ENCODE measurements at regions not wholly inside any gene's neighbourhood (a gene's known extent, or its start where the extent isn't known, plus 50 kb on each side); places are given as distances from the start of the nearest gene placed in this dataset.

DNA sequence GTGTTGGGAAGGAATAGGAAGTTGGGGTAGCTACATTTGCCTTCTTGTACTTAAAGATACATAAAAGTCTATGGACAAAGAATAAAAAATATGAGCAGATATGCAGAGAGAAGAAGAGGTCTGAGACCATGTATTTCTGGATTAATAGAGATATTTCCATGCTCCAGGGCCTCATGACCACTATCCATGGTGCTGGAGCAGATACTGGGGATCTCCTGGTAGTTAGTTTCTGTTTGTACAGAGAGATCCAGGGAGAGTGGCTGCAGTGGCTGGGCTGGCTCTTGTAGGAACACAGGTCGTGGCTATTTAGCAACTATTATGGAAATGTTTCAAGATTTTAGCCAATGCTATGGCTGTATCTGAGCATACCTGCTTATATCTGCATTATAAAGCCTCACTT, 184.2 kb upstream of the TMEM161B start:
- Histone ChIP-seq H3K36me3 (no peaks in the 10 kb centered on the region), H3K4me1 (no peaks in the 10 kb centered on the region), H3K4me3 (no peak overlapping the region), H3K27me3 (no peaks in the 10 kb centered on the region), H3K27ac (no peak overlapping the region), H3K9me3 (replicated peaks) (no peaks in the 10 kb centered on the region)
- peak; percentile 23 to 54 for DNase-seq

DNA sequence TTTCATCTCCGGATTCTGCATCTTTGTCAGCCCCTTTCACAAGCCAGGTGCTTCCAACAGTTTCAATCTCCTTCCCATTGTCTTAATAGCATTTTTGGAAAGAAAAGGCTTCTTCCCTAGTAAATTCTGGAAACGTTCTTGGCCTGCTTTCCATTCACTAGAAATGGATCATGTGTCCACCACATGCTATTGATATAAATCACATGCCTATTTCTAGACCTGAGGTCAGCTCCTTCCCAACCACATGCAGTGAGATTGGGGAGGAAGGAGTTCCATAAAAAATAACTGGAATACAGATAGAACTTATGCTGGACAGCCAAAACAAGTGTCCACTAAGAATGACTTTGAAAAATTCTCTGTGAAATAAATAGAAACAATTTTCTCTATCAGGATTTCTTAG, 181.6 kb upstream of the TMEM161B start:
- Histone ChIP-seq H3K9me3 (replicated peaks) (no peaks in the 10 kb centered on the region), H3K4me3 (no peak overlapping the region), H3K36me3 (no peaks in the 10 kb centered on the region), H3K27ac (no peak overlapping the region), H3K27me3 (no peaks in the 10 kb centered on the region), H3K4me1 (no peaks in the 10 kb centered on the region)
- no peak for DNase-seq

DNA sequence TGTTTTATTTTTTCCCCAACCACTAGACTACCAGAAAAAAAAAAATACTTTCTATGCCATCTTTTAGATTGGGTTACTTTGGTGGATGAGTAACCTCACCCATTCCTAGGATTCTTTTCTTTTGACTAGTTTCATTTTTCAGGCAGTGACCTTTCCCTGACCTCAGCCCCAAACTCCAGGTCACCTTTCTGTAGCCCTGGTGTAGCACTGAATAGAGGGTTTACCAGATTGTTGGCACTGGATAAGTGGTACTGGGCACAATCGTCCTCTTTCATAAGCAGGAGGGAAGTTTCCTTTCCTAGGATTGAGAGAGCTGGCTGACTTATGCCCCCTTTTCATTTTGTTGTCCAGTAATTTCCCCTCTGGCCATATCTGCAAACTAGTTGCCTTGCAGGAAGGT, 169.4 kb upstream of the TMEM161B start:
- no peaks in the 10 kb centered on the region for H3K27me3 ChIP-seq
- no peaks in the 10 kb centered on the region for H3K9me3 ChIP-seq (replicated peaks)
- H3K36me3 ChIP-seq: no peaks in the 10 kb centered on the region
- H3K27ac ChIP-seq: no peak overlapping the region
- DNase-seq: peak; percentile 6 to 22
- no peak overlapping the region for H3K4me3 ChIP-seq
- peaks cover 9% of the 10 kb centered on the region for H3K4me1 ChIP-seq

DNA sequence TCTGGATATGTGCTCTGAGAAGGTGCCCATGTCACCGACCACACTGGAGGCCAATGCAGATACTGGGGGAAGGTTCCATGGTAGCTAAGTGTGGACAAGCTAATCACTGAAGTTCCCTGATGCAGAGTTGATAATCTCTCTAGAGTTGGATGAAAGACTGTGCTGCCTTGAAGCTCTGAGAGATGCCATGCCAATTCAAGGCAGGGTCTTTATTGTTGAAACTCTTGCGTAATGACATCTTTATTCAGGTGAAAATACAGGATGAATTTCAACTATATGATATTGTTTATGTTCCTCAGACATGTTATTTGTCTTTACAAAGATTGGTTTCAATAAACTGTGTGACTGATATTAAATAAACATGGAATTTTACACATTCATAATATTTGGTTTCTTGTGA, 167.6 kb upstream of the TMEM161B start:
- Histone ChIP-seq H3K27me3 (no peaks in the 10 kb centered on the region), H3K36me3 (no peaks in the 10 kb centered on the region), H3K4me1 (peaks cover 9% of the 10 kb centered on the region), H3K4me3 (no peak overlapping the region), H3K27ac (no peak overlapping the region), H3K9me3 (replicated peaks) (no peaks in the 10 kb centered on the region)
- no peak for DNase-seq

DNA sequence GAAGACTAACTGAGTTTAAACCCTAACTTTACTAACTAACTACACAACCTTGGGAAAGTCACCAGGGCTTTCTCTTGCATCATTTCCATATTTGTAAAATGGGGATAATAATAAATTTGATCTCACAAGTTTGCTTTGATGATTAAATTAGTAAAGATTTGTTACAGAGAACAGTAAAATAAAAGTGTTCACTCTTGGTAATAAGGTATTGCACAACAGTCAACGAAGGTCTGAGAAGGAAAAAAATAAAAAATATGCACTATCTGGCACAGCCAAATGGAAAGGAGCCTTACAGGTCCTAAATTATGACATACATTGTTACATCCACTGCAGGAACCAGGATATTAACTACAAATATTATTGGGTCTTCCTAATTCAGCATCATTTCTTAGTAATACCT, 160.0 kb upstream of the TMEM161B start:
- DNase-seq: no peak
- H3K4me1 ChIP-seq: no peaks in the 10 kb centered on the region
- no peaks in the 10 kb centered on the region for H3K9me3 ChIP-seq (replicated peaks)
- no peak overlapping the region for H3K27ac ChIP-seq
- no peak overlapping the region for H3K4me3 ChIP-seq
- H3K27me3 ChIP-seq: no peaks in the 10 kb centered on the region
- no peaks in the 10 kb centered on the region for H3K36me3 ChIP-seq

DNA sequence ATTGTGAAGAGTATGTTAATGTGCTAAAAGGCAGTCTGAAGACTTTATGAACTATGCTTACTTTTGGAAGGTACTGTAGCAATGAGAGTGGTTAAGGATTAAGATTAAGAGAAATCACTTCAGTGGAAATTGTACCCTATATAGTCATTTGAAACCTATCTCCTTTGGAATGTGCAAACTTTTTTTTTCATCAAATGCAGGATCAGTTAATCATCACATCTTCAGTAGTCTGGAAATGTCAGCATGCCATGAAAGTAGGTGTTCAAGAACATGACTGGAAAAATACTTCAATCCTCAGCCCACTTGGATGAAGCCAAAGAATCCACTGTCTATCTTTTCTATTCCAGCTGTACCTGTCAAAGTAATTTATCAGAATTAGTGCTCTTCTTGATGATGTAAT, 157.8 kb upstream of the TMEM161B start:
- Histone ChIP-seq H3K36me3 (no peaks in the 10 kb centered on the region), H3K9me3 (replicated peaks) (no peaks in the 10 kb centered on the region), H3K27me3 (no peaks in the 10 kb centered on the region), H3K27ac (no peak overlapping the region), H3K4me3 (no peak overlapping the region), H3K4me1 (no peaks in the 10 kb centered on the region)
- DNase-seq: no peak

DNA sequence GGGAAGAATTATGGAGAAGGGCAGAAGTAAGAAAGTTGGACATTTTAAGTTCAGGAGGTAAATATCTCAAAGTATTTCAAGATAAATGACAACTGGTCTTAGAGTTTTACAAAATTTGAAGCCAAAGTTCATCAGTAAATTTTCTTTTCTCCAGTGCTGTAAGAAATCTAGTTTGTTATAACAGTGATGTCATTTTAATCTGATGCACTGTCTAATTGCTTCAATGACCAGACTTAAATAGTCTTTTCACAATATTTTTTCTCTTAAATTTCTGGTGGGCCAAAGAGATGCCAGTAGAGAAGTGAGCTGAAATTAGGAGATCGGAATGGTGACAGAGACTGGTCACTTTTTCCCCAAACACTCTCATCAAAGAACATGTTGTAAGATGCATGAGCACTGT, 156.5 kb upstream of the TMEM161B start:
- Histone ChIP-seq H3K4me3 (no peak overlapping the region), H3K27ac (no peak overlapping the region), H3K36me3 (no peaks in the 10 kb centered on the region), H3K9me3 (replicated peaks) (no peaks in the 10 kb centered on the region), H3K4me1 (no peaks in the 10 kb centered on the region), H3K27me3 (no peaks in the 10 kb centered on the region)
- DNase-seq: no peak

DNA sequence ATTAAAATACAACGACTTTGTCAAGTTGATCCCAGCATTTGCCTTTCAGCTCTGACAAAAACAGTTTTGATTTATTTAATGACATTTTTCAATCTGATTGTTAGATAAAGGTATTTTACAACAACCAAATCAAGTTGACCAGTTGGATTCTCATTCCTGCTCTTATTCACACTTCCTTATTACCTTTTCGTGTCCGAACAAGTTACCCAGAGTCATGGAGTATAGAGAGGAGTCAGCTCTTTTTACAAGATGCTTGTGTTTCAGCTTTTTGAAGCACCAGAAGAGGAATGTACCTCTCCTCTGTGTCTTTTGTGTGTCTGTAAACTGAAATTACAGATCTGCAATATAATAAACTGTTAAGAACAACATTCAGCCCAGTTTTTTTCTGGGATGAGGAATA, 151.3 kb upstream of the TMEM161B start:
- no peaks in the 10 kb centered on the region for H3K27me3 ChIP-seq
- no peaks in the 10 kb centered on the region for H3K4me1 ChIP-seq
- no peak overlapping the region for H3K4me3 ChIP-seq
- no peak for DNase-seq
- H3K36me3 ChIP-seq: no peaks in the 10 kb centered on the region
- H3K9me3 ChIP-seq (replicated peaks): no peaks in the 10 kb centered on the region
- H3K27ac ChIP-seq: no peak overlapping the region

DNA sequence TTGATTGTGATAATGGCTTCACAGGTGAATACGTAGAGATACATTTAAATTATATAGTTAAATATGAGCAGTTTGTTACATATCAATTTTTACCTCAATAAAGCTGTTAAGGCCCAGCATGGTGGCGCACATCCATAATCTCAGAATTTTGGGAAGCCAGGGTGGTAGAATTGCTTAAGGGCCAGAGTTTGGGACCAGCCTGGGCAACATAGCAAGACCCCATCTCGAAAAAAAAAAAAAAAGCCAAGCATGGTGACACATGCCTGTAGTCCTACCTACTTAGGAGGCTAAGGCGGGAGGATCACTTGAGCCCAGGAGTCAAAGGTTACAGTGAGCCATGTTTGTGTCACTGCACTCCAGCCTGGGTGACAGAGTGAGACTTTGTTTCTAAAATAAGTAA, 138.7 kb upstream of the TMEM161B start:
- Histone ChIP-seq H3K4me1 (no peaks in the 10 kb centered on the region), H3K36me3 (no peaks in the 10 kb centered on the region), H3K9me3 (replicated peaks) (no peaks in the 10 kb centered on the region), H3K27ac (no peak overlapping the region), H3K27me3 (no peaks in the 10 kb centered on the region), H3K4me3 (no peak overlapping the region)
- no peak for DNase-seq

DNA sequence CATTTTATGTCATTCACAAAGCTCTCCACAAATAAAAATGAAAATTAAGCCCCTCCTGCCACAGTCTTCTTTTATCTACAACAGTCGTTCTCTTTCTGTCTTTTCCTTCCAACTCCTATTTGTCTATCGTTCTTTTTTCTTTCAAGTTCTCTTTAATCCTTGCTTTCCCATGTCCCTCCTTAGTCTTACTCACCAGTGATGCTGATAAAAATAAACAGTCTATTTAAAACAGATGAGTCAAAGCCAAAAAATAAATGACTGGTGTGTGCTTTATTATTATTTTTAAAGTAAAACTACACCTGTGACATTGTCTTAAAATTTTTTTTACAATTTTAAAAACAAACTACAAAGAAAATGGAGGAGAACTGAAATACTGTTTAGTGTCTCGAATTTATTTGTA, 137.1 kb upstream of the TMEM161B start:
- H3K4me1 ChIP-seq: no peaks in the 10 kb centered on the region
- DNase-seq: no peak
- no peaks in the 10 kb centered on the region for H3K36me3 ChIP-seq

DNA sequence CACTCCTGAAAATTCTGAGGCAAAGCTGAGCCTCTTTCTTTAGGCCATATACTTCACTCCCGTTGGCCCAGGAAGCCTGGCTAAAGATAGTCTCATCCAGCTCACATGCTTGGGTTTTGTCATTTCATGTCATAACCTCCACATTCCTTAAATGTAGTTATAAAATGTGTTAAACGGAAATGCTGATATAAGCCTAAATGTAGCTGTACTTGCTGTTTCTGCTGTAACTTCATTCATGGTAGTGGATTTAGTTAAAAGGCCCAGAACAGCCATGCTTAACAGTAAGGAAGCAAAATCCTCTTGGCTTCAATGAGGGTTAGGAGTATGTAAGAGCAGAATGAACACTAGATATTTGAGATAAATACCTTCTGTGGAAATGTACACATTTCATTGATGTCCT, 135.8 kb upstream of the TMEM161B start:
- Histone ChIP-seq H3K27me3 (no peaks in the 10 kb centered on the region), H3K4me1 (no peaks in the 10 kb centered on the region), H3K36me3 (no peaks in the 10 kb centered on the region), H3K4me3 (no peak overlapping the region), H3K27ac (no peak overlapping the region), H3K9me3 (replicated peaks) (no peaks in the 10 kb centered on the region)
- DNase-seq: no peak

More for the DNA sequence above, 137.1 kb upstream of the TMEM161B start:
- Histone ChIP-seq H3K4me3 (no peak overlapping the region), H3K27me3 (no peaks in the 10 kb centered on the region), H3K9me3 (replicated peaks) (no peaks in the 10 kb centered on the region), H3K27ac (no peak overlapping the region)

DNA sequence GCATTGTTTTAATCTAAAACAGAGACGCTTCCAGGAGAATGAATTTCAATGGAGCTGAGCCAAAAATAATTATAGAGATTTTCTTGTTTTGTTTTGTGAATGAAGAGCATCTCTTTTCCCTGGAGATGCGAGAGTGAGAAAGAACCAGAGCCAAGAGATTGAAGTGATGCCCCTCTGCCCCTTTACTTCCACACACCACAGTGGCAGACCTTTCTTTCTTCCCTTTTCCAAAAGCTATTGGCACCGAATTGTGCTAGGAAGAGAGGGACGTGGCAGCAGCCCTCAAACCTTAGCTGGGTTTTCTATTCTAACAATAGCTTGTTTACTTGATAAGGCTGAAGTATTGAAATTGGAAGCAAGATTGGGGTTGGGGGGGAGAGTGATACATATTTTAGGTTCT, 133.0 kb upstream of the TMEM161B start:
- Histone ChIP-seq H3K9me3 (replicated peaks) (no peaks in the 10 kb centered on the region), H3K4me3 (no peak overlapping the region), H3K27ac (no peak overlapping the region), H3K27me3 (no peaks in the 10 kb centered on the region), H3K36me3 (no peaks in the 10 kb centered on the region), H3K4me1 (no peaks in the 10 kb centered on the region)
- DNase-seq: no peak

DNA sequence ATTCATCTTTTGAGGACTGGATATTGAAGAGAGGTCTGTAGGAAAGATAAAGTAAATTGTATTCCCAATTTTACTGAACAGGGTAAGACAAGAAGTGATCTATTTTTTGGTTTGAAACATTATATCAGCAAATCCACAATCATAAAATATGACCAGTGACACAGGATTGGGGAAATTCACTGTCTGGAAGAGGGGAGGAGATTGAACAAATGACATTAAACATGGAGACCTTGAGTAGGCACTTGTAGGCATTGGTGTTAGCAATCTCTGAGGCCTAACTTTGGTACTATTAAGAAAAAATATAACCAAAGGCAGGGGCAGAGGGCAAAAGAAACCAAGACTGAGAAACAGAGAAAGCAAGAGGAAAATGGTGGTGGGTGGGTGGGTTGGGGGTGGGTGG, 132.6 kb upstream of the TMEM161B start:
- no peak for DNase-seq
- Histone ChIP-seq H3K4me1 (no peaks in the 10 kb centered on the region), H3K36me3 (no peaks in the 10 kb centered on the region), H3K9me3 (replicated peaks) (no peaks in the 10 kb centered on the region), H3K4me3 (no peak overlapping the region), H3K27ac (no peak overlapping the region), H3K27me3 (no peaks in the 10 kb centered on the region)

DNA sequence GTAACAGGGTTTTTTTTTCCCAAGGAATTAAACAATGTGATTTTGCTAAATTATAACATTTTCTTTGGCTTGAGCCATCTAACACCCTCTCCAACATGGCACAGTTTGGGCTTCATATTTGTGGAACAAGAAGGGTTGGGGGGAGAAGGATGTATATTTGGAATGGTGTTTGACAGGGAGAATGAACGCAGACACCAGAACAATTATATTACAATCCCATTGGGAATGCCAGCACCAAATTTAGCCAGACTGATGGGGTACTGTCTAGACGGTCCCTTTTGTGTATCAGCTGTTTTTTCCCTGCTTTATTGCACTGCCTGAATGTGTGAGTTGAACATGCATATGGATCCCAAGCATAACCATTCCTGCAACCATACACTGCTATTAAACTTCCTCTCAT, 130.9 kb upstream of the TMEM161B start:
- no peaks in the 10 kb centered on the region for H3K4me1 ChIP-seq
- H3K9me3 ChIP-seq (replicated peaks): no peaks in the 10 kb centered on the region
- no peaks in the 10 kb centered on the region for H3K27me3 ChIP-seq
- H3K36me3 ChIP-seq: no peaks in the 10 kb centered on the region
- H3K4me3 ChIP-seq: no peak overlapping the region
- no peak overlapping the region for H3K27ac ChIP-seq
- no peak for DNase-seq

DNA sequence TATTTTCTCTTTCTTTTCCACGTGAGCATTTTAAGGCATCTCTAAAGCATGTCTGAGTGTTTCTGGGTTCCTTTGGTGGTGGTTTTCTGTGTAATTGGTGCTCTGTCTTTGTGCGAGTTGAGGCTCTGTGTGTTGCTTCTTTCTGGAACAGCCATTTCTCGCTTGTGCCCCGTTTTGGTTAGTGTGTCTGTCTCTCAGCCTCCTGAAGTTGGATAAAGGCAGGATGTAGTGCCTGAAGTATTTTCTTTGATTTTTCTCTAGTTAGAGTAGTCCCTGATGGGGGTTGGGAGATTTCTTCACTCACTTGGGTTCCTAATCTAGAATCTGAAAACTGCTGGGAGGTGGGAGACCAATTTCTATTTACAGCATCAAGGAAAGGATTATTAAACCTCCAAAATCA, 129.7 kb upstream of the TMEM161B start:
- DNase-seq: peak in 1 of 2 experiments; percentile 21
- Histone ChIP-seq H3K27ac (no peak overlapping the region), H3K4me3 (no peak overlapping the region)

DNA sequence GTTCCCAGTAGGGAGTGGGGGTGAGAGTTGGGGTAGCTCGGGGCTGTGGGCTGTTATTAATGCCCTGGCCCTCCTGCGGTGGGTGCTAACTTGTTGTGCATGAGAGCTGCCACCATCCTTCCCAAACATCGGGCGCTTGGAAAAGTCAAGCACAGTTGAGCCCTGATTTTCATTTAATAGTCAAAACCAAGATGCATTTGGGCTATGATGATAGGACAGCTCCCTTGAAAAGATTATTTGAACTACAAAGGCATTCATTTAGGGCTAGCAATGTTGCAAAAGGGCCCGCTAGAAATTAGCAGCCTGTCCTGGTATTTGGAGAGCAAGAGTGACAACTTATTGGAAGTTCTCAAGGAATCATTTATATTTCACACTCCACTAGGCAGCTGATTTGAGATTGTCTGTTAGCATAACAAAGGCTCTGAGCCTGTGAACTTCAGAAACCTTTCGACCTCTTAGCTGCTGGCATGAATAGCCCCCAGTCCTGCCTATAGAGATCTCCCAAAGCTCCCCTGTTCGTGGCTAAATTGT, 128.2 kb upstream of the TMEM161B start:
- Histone ChIP-seq H3K4me1 (no peaks in the 10 kb centered on the region), H3K27ac (no peak overlapping the region), H3K27me3 (no peaks in the 10 kb centered on the region), H3K9me3 (replicated peaks) (no peaks in the 10 kb centered on the region), H3K36me3 (no peaks in the 10 kb centered on the region), H3K4me3 (no peak overlapping the region)
- DNase-seq: no peak

More for the DNA sequence above, 129.7 kb upstream of the TMEM161B start:
- Histone ChIP-seq H3K27me3 (no peaks in the 10 kb centered on the region), H3K4me1 (no peaks in the 10 kb centered on the region), H3K36me3 (no peaks in the 10 kb centered on the region), H3K9me3 (replicated peaks) (no peaks in the 10 kb centered on the region)

Data from SJCRH30 (cell line).